ENCODE measurements at regions not wholly inside any gene's neighbourhood (a gene's known extent, or its start where the extent isn't known, plus 50 kb on each side); places are given as distances from the start of the nearest gene placed in this dataset.

- no peak for TF ChIP-seq CTCF (IDR thresholded peaks at IDR 0.05)
- no peak for TF ChIP-seq ZFX (IDR thresholded peaks at IDR 0.05; ENCODE audit: borderline replicate concordance)
These were observed 67.5 kb upstream of the ZNG1B start for GRCh38 chr2:113370030-113370429.
